ENCODE measurements at regions not wholly inside any gene's neighbourhood (a gene's known extent, or its start where the extent isn't known, plus 50 kb on each side); places are given as distances from the start of the nearest gene placed in this dataset.

GRCh38 chr9:4421847-4422246, 68.4 kb upstream of the SLC1A1 start:
- Histone ChIP-seq H3K36me3 (ENCODE audit: insufficient read depth, low read length) (no peaks in the 10 kb centered on the region), H3K4me1 (ENCODE audit: insufficient read depth, low read length) (peaks cover 18% of the 10 kb centered on the region), H3K79me2 (ENCODE audit: insufficient read depth, low read length) (no peaks in the 10 kb centered on the region), H3K27me3 (ENCODE audit: insufficient read depth, low read length) (no peaks in the 10 kb centered on the region), H3K27ac (ENCODE audit: low read depth, low read length) (no peak overlapping the region), H2AFZ (ENCODE audit: low read length) (no peak overlapping the region), H4K20me1 (ENCODE audit: insufficient read depth, low read length) (no peaks in the 10 kb centered on the region), H3K9me3 (ENCODE audit: low read depth, low read length) (no peaks in the 10 kb centered on the region), H3K4me3 (ENCODE audit: insufficient read depth, low read length) (no peak overlapping the region), H3K4me2 (ENCODE audit: insufficient read depth, low read length) (no peak overlapping the region)
- no peak for DNase-seq (ENCODE audit: insufficient read length, low spot score, missing footprints)
- TF ChIP-seq, protein P1, sequence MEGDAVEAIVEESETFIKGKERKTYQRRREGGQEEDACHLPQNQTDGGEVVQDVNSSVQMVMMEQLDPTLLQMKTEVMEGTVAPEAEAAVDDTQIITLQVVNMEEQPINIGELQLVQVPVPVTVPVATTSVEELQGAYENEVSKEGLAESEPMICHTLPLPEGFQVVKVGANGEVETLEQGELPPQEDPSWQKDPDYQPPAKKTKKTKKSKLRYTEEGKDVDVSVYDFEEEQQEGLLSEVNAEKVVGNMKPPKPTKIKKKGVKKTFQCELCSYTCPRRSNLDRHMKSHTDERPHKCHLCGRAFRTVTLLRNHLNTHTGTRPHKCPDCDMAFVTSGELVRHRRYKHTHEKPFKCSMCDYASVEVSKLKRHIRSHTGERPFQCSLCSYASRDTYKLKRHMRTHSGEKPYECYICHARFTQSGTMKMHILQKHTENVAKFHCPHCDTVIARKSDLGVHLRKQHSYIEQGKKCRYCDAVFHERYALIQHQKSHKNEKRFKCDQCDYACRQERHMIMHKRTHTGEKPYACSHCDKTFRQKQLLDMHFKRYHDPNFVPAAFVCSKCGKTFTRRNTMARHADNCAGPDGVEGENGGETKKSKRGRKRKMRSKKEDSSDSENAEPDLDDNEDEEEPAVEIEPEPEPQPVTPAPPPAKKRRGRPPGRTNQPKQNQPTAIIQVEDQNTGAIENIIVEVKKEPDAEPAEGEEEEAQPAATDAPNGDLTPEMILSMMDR (IDR thresholded peaks at IDR 0.05; ENCODE audit: extremely low read depth, low read depth, low read length), result no peak

- Histone ChIP-seq H2AFZ (ENCODE audit: low read length) (no peak overlapping the region), H3K9me3 (ENCODE audit: low read depth, low read length) (no peaks in the 10 kb centered on the region), H4K20me1 (ENCODE audit: insufficient read depth, low read length) (no peaks in the 10 kb centered on the region), H3K27me3 (ENCODE audit: insufficient read depth, low read length) (no peaks in the 10 kb centered on the region), H3K4me1 (ENCODE audit: insufficient read depth, low read length) (peaks cover 13% of the 10 kb centered on the region), H3K27ac (ENCODE audit: low read depth, low read length) (no peak overlapping the region), H3K4me2 (ENCODE audit: insufficient read depth, low read length) (no peak overlapping the region), H3K4me3 (ENCODE audit: insufficient read depth, low read length) (no peak overlapping the region), H3K79me2 (ENCODE audit: insufficient read depth, low read length) (no peaks in the 10 kb centered on the region), H3K36me3 (ENCODE audit: insufficient read depth, low read length) (no peaks in the 10 kb centered on the region)
- DNase-seq (ENCODE audit: insufficient read length, low spot score, missing footprints), result no peak
- TF ChIP-seq, protein P1 (IDR thresholded peaks at IDR 0.05; ENCODE audit: extremely low read depth, low read depth, low read length), result no peak
Observed at GRCh38 chr9:4420351-4420750, 69.9 kb upstream of the SLC1A1 start.

- Histone ChIP-seq H2AFZ (ENCODE audit: low read length) (no peak overlapping the region), H3K9me3 (ENCODE audit: low read depth, low read length) (no peaks in the 10 kb centered on the region), H4K20me1 (ENCODE audit: insufficient read depth, low read length) (no peaks in the 10 kb centered on the region), H3K27me3 (ENCODE audit: insufficient read depth, low read length) (no peaks in the 10 kb centered on the region), H3K4me1 (ENCODE audit: insufficient read depth, low read length) (peaks cover 11% of the 10 kb centered on the region), H3K36me3 (ENCODE audit: insufficient read depth, low read length) (no peaks in the 10 kb centered on the region), H3K4me3 (ENCODE audit: insufficient read depth, low read length) (no peak overlapping the region), H3K4me2 (ENCODE audit: insufficient read depth, low read length) (no peak overlapping the region), H3K79me2 (ENCODE audit: insufficient read depth, low read length) (no peaks in the 10 kb centered on the region), H3K27ac (ENCODE audit: low read depth, low read length) (no peak overlapping the region)
- TF ChIP-seq, protein P1 (IDR thresholded peaks at IDR 0.05; ENCODE audit: extremely low read depth, low read depth, low read length), result no peak
- DNase-seq (ENCODE audit: insufficient read length, low spot score, missing footprints), result peak; percentile 62
Observed at GRCh38 chr9:4417578-4418325, 72.5 kb upstream of the SLC1A1 start.

- Histone ChIP-seq H3K36me3 (ENCODE audit: insufficient read depth, low read length) (no peaks in the 10 kb centered on the region), H3K27me3 (ENCODE audit: insufficient read depth, low read length) (no peaks in the 10 kb centered on the region), H3K9me3 (ENCODE audit: low read depth, low read length) (no peaks in the 10 kb centered on the region), H3K27ac (ENCODE audit: low read depth, low read length) (no peak overlapping the region), H2AFZ (ENCODE audit: low read length) (no peak overlapping the region), H3K4me2 (ENCODE audit: insufficient read depth, low read length) (no peak overlapping the region), H3K79me2 (ENCODE audit: insufficient read depth, low read length) (no peaks in the 10 kb centered on the region), H3K4me1 (ENCODE audit: insufficient read depth, low read length) (peaks cover 11% of the 10 kb centered on the region), H3K4me3 (ENCODE audit: insufficient read depth, low read length) (no peak overlapping the region), H4K20me1 (ENCODE audit: insufficient read depth, low read length) (no peaks in the 10 kb centered on the region)
- no peak for DNase-seq (ENCODE audit: insufficient read length, low spot score, missing footprints)
- TF ChIP-seq, protein P1 (IDR thresholded peaks at IDR 0.05; ENCODE audit: extremely low read depth, low read depth, low read length), result no peak
Observed at GRCh38 chr9:4416467-4416866, 73.8 kb upstream of the SLC1A1 start.

All from osteoblast (primary cell).